IMR-90 (cell line): ENCODE measurements at regions not wholly inside any gene's neighbourhood (a gene's known extent, or its start where the extent isn't known, plus 50 kb on each side); places are given as distances from the start of the nearest gene placed in this dataset.

ENCODE experiments used
- ATAC-seq: fragments of 200-7000 bp; cut with Tn5 transposase; 2 replicates; pipeline ENCODE4 v1.9.1; 2020; ENCODE audit warnings: low read depth, mild to moderate bottlenecking, moderate library complexity
- BruUV-seq: library from RNA; stranded (reverse); fragments of 400-500 nt; replicated peaks from 2 replicates; lab custom pipeline; 2021; lab: Mats Ljungman, UMichigan
- CTCF ChIA-PET: fragments of 300-600 bp; formaldehyde crosslinking; extraction: SDS; loops from one replicate; lab custom pipeline; 2021; ENCODE audit warnings: antibody characterized with exemption; lab: Yijun Ruan, JAX
- POLR2A ChIA-PET: fragments of 300-600 bp; sonication (Branson Sonifier 250); formaldehyde crosslinking; loops from one replicate; lab custom pipeline; 2022; ENCODE audit warnings: antibody characterized with exemption; ENCODE audit not compliant: unreplicated experiment; lab: Charles Lee
- DNase-seq: peaks from one replicate; pipeline ENCODE4 v3.0.0; 2013
- H2AFZ ChIP-seq: replicated peaks from 2 replicates; pipeline ENCODE3; 2013; ENCODE audit warnings: low read length, mild to moderate bottlenecking; ENCODE audit not compliant: poor library complexity
- H2AK5ac ChIP-seq: 2 replicates; pipeline ENCODE4 v1.6.1; 2013; ENCODE audit warnings: low read depth, low read length, inconsistent platforms
- H2AK9ac ChIP-seq: replicated peaks from 2 replicates; pipeline ENCODE3; 2013; ENCODE audit warnings: mild to moderate bottlenecking, low read depth, low read length, moderate library complexity; ENCODE audit not compliant: poor library complexity
- H2BK120ac ChIP-seq: 2 replicates; pipeline ENCODE4 v1.6.1; 2013; ENCODE audit warnings: low read depth, low read length, inconsistent platforms
- H2BK15ac ChIP-seq: 3 replicates; pipeline ENCODE4 v1.6.1; 2013; ENCODE audit warnings: low read depth, low read length, inconsistent platforms
- H2BK20ac ChIP-seq: 2 replicates; pipeline ENCODE4 v1.6.1; 2013; ENCODE audit warnings: low read depth, mild to moderate bottlenecking, inconsistent platforms, low read length, moderate library complexity
- H2BK5ac ChIP-seq: 2 replicates; pipeline ENCODE4 v1.6.1; 2013; ENCODE audit warnings: mild to moderate bottlenecking, low read depth, low read length, inconsistent platforms; ENCODE audit not compliant: poor library complexity, severe bottlenecking
- H3K14ac ChIP-seq: replicated peaks from 2 replicates; pipeline ENCODE4 v1.6.1; 2013; ENCODE audit warnings: low read depth, low read length, inconsistent platforms
- H3K18ac ChIP-seq: 2 replicates; pipeline ENCODE4 v1.6.1; 2013; ENCODE audit warnings: low read depth, low read length, control low read depth
- H3K23ac ChIP-seq: 2 replicates; pipeline ENCODE4 v1.6.1; 2013; ENCODE audit warnings: low read depth, low read length, inconsistent platforms
- H3K27ac ChIP-seq: 2 replicates; pipeline ENCODE4 v1.5.1; 2013; ENCODE audit warnings: mild to moderate bottlenecking, control low read depth, low read length; ENCODE audit not compliant: insufficient read depth
- H3K27me3 ChIP-seq: 2 replicates; pipeline ENCODE4 v1.6.1; 2013; ENCODE audit warnings: low read length; ENCODE audit not compliant: control insufficient read depth, insufficient read depth
- H3K36me3 ChIP-seq: 2 replicates; pipeline ENCODE4 v1.6.1; 2013; ENCODE audit warnings: low read length, mixed read lengths; ENCODE audit not compliant: control insufficient read depth, insufficient read depth
- H3K4ac ChIP-seq: 2 replicates; pipeline ENCODE4 v1.6.1; 2013; ENCODE audit warnings: low read depth, low read length, inconsistent platforms
- H3K4me1 ChIP-seq: 2 replicates; pipeline ENCODE4 v1.6.1; 2013; ENCODE audit warnings: low read length, mixed read lengths; ENCODE audit not compliant: control insufficient read depth, insufficient read depth
- H3K4me2 ChIP-seq: 2 replicates; pipeline ENCODE4 v1.6.1; 2013; ENCODE audit warnings: low read depth, mild to moderate bottlenecking, control low read depth, low read length, moderate library complexity
- H3K4me3 ChIP-seq: 2 replicates; pipeline ENCODE4 v1.5.1; 2013; ENCODE audit warnings: low read depth, mild to moderate bottlenecking, control low read depth, low read length, moderate library complexity; ENCODE audit not compliant: insufficient read depth
- H3K56ac ChIP-seq: 2 replicates; pipeline ENCODE4 v1.6.1; 2013; ENCODE audit warnings: low read length, inconsistent platforms; ENCODE audit not compliant: insufficient read depth; ENCODE audit errors: extremely low read depth
- H3K79me1 ChIP-seq, 2 experiments: 2 replicates each; pipeline ENCODE4 v1.6.1; 2013; ENCODE audit warnings: low read length in 2 of 2, inconsistent platforms in 1 of 2, low read depth in 1 of 2
- H3K9ac ChIP-seq: 2 replicates; pipeline ENCODE4 v1.6.1; 2013; ENCODE audit warnings: low read depth, low read length, control low read depth
- H3K9me1 ChIP-seq: 2 replicates; pipeline ENCODE4 v1.6.1; 2013; ENCODE audit warnings: low read length, inconsistent platforms; ENCODE audit not compliant: insufficient read depth
- H3K9me3 ChIP-seq: 2 replicates; pipeline ENCODE4 v1.6.1; 2013; ENCODE audit warnings: low read length; ENCODE audit not compliant: control insufficient read depth, insufficient read depth
- H4K20me1 ChIP-seq: 2 replicates; pipeline ENCODE4 v1.6.1; 2013; ENCODE audit warnings: low read length, inconsistent platforms; ENCODE audit not compliant: insufficient read depth
- H4K5ac ChIP-seq: 2 replicates; pipeline ENCODE4 v1.6.1; 2013; ENCODE audit warnings: mild to moderate bottlenecking, low read depth, low read length, control low read depth
- H4K8ac ChIP-seq, 2 experiments: 2 replicates each; pipeline ENCODE4 v1.6.1; 2013; ENCODE audit warnings: low read depth in 2 of 2, low read length in 2 of 2, control low read depth in 1 of 2, inconsistent platforms in 1 of 2
- H4K91ac ChIP-seq: 2 replicates; pipeline ENCODE4 v1.6.1; 2013; ENCODE audit warnings: low read depth, low read length, inconsistent platforms; ENCODE audit not compliant: insufficient read depth
- BHLHE40 ChIP-seq: fragments of 150-350 bp; IDR thresholded peaks from 2 replicates; pipeline ENCODE4 v1.6.1; 2016; ENCODE audit warnings: mild to moderate bottlenecking, low read depth, low read length
- CEBPB ChIP-seq: IDR thresholded peaks from 2 replicates; pipeline ENCODE4 v1.6.1; 2012; ENCODE audit warnings: low read depth, low read length, improper control_type of control experiment
- CHD1 ChIP-seq: IDR thresholded peaks from 2 replicates; pipeline ENCODE4 v1.6.1; 2012; ENCODE audit warnings: low read depth, low read length, improper control_type of control experiment
- CTCF ChIP-seq: conservative IDR thresholded peaks from 2 replicates; pipeline ENCODE4 v1.5.1; 2012; ENCODE audit warnings: mild to moderate bottlenecking, low read depth, low read length, improper control_type of control experiment
- ELK1 ChIP-seq: fragments of 150-350 bp; IDR thresholded peaks from 2 replicates; pipeline ENCODE4 v1.6.1; 2016; ENCODE audit warnings: low read depth, mild to moderate bottlenecking, low read length, moderate library complexity, borderline replicate concordance
- FOS ChIP-seq: fragments of 150-350 bp; IDR thresholded peaks from 2 replicates; pipeline ENCODE4 v1.6.1; 2016; ENCODE audit warnings: low read depth, low read length
- MAZ ChIP-seq: IDR thresholded peaks from 2 replicates; pipeline ENCODE4 v1.6.1; 2012; ENCODE audit warnings: low read depth, mild to moderate bottlenecking, low read length, improper control_type of control experiment, moderate library complexity, borderline replicate concordance
- MXI1 ChIP-seq: IDR thresholded peaks from 2 replicates; pipeline ENCODE4 v1.6.1; 2012; ENCODE audit warnings: low read depth, mild to moderate bottlenecking, low read length, moderate library complexity, borderline replicate concordance
- NFE2L2 ChIP-seq: fragments of 150-350 bp; IDR thresholded peaks from 2 replicates; pipeline ENCODE4 v1.6.1; 2016; ENCODE audit warnings: low read depth, mild to moderate bottlenecking, low read length
- RAD21 ChIP-seq: IDR thresholded peaks from 2 replicates; pipeline ENCODE4 v1.6.1; 2012; ENCODE audit warnings: low read length, improper control_type of control experiment
- RCOR1 ChIP-seq: IDR thresholded peaks from 2 replicates; pipeline ENCODE4 v1.6.1; 2012; ENCODE audit warnings: mild to moderate bottlenecking, low read length, improper control_type of control experiment; ENCODE audit not compliant: insufficient replicate concordance
- SMC3 ChIP-seq: fragments of 150-350 bp; IDR thresholded peaks from 2 replicates; pipeline ENCODE4 v1.6.1; 2016; ENCODE audit warnings: low read depth, mild to moderate bottlenecking, antibody characterized with exemption, low read length, moderate library complexity
- WGBS, 2 experiments: methylation state at CpG; one replicate each; pipeline versions ENCODE4 v1.1.5 to v1.1.7; 2013; ENCODE audit warnings: missing lambda C conversion rate in 2 of 2; ENCODE audit not compliant: insufficient read length in 1 of 2; ENCODE audit errors: extremely low coverage in 2 of 2; 5-methylcytosine and 5-hydroxymethylcytosine counted together
- dilution Hi-C: fragments of 300-500 bp; cut with HindIII; formaldehyde crosslinking; loops from one replicate; pipeline ENCODE4 v1.14.3; 2018; ENCODE audit warnings: low sequenced_read_pairs; ENCODE audit not compliant: unreplicated experiment
- in situ Hi-C: fragments of 300-500 bp; cut with MboI; formaldehyde crosslinking; loops from 3 replicates; pipeline ENCODE4 v1.14.3; 2019; ENCODE audit warnings: low sequenced_read_pairs, inconsistent platforms, mixed read lengths
- intact Hi-C: fragments of 100-400 bp; cut with micrococcal nuclease; formaldehyde crosslinking; loops from 2 replicates; pipeline ENCODE4 v1.10.0; 2022
- TF ChIP-seq, protein P1 (sequence below): fragments of 150-350 bp; IDR thresholded peaks from 2 replicates; pipeline ENCODE4 v1.6.1; 2017; ENCODE audit warnings: mild to moderate bottlenecking, antibody characterized with exemption, low read length, low read depth

DNA sequence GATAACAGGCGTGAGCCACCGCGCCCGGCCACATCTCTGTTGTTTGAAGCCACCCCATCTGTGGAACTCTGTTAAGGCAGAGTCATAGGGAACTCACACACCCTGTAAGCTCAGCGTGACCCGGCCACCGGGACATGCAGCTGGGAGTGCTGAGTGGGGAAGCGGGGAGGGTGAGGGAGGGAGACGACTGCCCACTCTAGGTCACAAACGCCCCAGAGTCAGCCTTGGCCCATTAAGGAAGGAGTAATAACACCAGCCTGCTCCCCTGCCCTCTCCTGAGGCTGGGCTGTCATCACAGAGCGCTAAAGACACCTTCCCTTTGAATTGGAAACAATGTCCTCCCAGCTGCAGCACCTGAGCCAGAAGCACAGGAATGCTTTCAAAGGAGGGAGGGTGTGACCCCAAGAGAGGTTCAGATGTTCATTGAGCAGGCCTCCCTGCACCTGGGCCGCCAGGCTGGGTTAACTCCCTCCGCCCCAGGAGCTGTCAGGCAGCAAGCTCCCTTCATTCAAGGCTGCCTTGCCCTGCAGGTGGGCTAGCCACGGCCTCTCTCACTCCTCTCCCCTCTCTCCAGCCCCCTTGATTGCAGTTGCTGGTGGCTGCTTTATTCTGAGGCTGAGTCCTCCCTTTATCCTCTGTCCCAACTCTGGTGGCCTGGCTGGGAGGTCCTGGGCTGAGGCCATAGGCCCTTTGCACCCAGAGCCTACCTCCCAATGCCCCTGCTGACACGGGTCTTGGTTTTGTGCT is 77.2 kb upstream of the HPCAL1 start:
- no peak overlapping the region for H2BK20ac ChIP-seq
- 0 out of 2 replicates have a peak, but pooled peaks cover 3% of the 10 kb centered on the region for H3K9me1 ChIP-seq
- intact Hi-C loops, result no loop called here
- H4K8ac ChIP-seq, result no peak overlapping the region
- H3K4me2 ChIP-seq, result no peak overlapping the region
- H4K91ac ChIP-seq, result no peak overlapping the region
- ATAC-seq (no peak), DNase-seq (no peak)
- no peaks in the 10 kb centered on the region for H4K20me1 ChIP-seq
- ChIA-PET POLR2A (no interaction called here), CTCF (no interaction called here)
- dilution Hi-C loops, result no loop called here
- no peak overlapping the region for H2BK15ac ChIP-seq
- no peak overlapping the region for H3K23ac ChIP-seq
- H3K9me3 ChIP-seq, result no peaks in the 10 kb centered on the region
- no peak overlapping the region for H3K9ac ChIP-seq
- H3K14ac ChIP-seq, result no peak overlapping the region
- H2AFZ ChIP-seq, result no peak overlapping the region
- no peak overlapping the region for H3K4ac ChIP-seq
- BruUV-seq, result no TSS peak
- H3K56ac ChIP-seq, result no peak overlapping the region
- H2BK5ac ChIP-seq, result no peak overlapping the region
- H2AK9ac ChIP-seq, result no peak overlapping the region
- H2AK5ac ChIP-seq, result no peak overlapping the region
- in situ Hi-C loops, result no loop called here
- TF ChIP-seq MAZ (no peak), SMC3 (no peak), CTCF (no peak), ELK1 (no peak), FOS (no peak), CEBPB (no peak), RCOR1 (no peak), NFE2L2 (no peak), RAD21 (no peak), CHD1 (no peak), MXI1 (no peak), BHLHE40 (no peak)
- TF ChIP-seq, protein P1, sequence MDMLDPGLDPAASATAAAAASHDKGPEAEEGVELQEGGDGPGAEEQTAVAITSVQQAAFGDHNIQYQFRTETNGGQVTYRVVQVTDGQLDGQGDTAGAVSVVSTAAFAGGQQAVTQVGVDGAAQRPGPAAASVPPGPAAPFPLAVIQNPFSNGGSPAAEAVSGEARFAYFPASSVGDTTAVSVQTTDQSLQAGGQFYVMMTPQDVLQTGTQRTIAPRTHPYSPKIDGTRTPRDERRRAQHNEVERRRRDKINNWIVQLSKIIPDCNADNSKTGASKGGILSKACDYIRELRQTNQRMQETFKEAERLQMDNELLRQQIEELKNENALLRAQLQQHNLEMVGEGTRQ, result no peak
- no peaks in the 10 kb centered on the region for H3K79me1 ChIP-seq
- H3K27ac ChIP-seq, result no peak overlapping the region
- WGBS, 2 experiments, result 96% methylated on average over 5 of the region's 15 CpGs; no CpG with 5 or more reads in 1 of the 2 experiments
- H3K4me1 ChIP-seq, result peaks cover 8% of the 10 kb centered on the region
- H3K36me3 ChIP-seq, result no peaks in the 10 kb centered on the region
- no peak overlapping the region for H3K4me3 ChIP-seq
- H3K27me3 ChIP-seq, result peaks cover 9% of the 10 kb centered on the region
- no peak overlapping the region for H4K5ac ChIP-seq
- no peak overlapping the region for H2BK120ac ChIP-seq
- no peak overlapping the region for H3K18ac ChIP-seq
